Fibroblast of lung (primary cell): ENCODE measurements at regions not wholly inside any gene's neighbourhood (a gene's known extent, or its start where the extent isn't known, plus 50 kb on each side); places are given as distances from the start of the nearest gene placed in this dataset.

Experiments
- DNase-seq, 2 donors: peaks; one replicate each; pipeline versions ENCODE4 v3.0.0 to v3.0.0-alpha.2; 2010; ENCODE audit warnings: low read depth in 2 of 2
- H2AFZ ChIP-seq: 2 replicates; pipeline ENCODE4 v1.5.1; 2012; ENCODE audit warnings: low read length, control low read depth, inconsistent platforms
- H3K27ac ChIP-seq: 2 replicates; pipeline ENCODE4 v1.5.1; 2011; ENCODE audit warnings: low read length, control low read depth; ENCODE audit not compliant: insufficient read depth
- H3K27me3 ChIP-seq: 2 replicates; pipeline ENCODE4 v1.5.1; 2011; ENCODE audit warnings: mild to moderate bottlenecking, low read length; ENCODE audit not compliant: control insufficient read depth, insufficient read depth
- H3K36me3 ChIP-seq: 2 replicates; pipeline ENCODE4 v1.5.1; 2011; ENCODE audit warnings: low read length; ENCODE audit not compliant: control insufficient read depth, insufficient read depth
- H3K4me1 ChIP-seq: 2 replicates; pipeline ENCODE4 v1.5.1; 2011; ENCODE audit warnings: low read length; ENCODE audit not compliant: control insufficient read depth, insufficient read depth; ENCODE audit errors: extremely low read depth
- H3K4me2 ChIP-seq: 2 replicates; pipeline ENCODE4 v1.5.1; 2011; ENCODE audit warnings: low read length, control low read depth; ENCODE audit not compliant: insufficient read depth; ENCODE audit errors: extremely low read depth
- H3K4me3 ChIP-seq, 4 experiments: fragments of 200-600 bp in 1 of 4; sonication (generic) in 1 of 4; replicated peaks in 1 of 4; 2 replicates each; pipeline ENCODE4 v1.5.1; 2011 to 2016; ENCODE audit warnings: low read length in 4 of 4, low read depth in 3 of 4, mild to moderate bottlenecking in 3 of 4, control low read depth in 2 of 4, inconsistent platforms in 1 of 4, mixed read lengths in 1 of 4; ENCODE audit not compliant: insufficient read depth in 1 of 4; ENCODE audit errors: control extremely low read depth in 1 of 4
- H3K79me2 ChIP-seq: 2 replicates; pipeline ENCODE4 v1.5.1; 2012; ENCODE audit warnings: mild to moderate bottlenecking, low read length, inconsistent platforms; ENCODE audit not compliant: control insufficient read depth, insufficient read depth
- H3K9ac ChIP-seq: 2 replicates; pipeline ENCODE4 v1.5.1; 2011; ENCODE audit warnings: mild to moderate bottlenecking, low read length, control low read depth; ENCODE audit not compliant: insufficient read depth
- H3K9me3 ChIP-seq: 2 replicates; pipeline ENCODE4 v1.5.1; 2012; ENCODE audit warnings: low read depth, low read length; ENCODE audit not compliant: control insufficient read depth, insufficient read depth
- H4K20me1 ChIP-seq: 2 replicates; pipeline ENCODE4 v1.5.1; 2011; ENCODE audit warnings: low read length; ENCODE audit not compliant: control insufficient read depth, insufficient read depth; ENCODE audit errors: extremely low read depth
- CTCF ChIP-seq, 2 donors: IDR thresholded peaks in 1 of 2; conservative IDR thresholded peaks in 1 of 2; 1 replicate in 1 of 2; 2 replicates in 1 of 2; pipeline ENCODE4 v1.5.1; 2011 to 2012; ENCODE audit warnings: low read length in 2 of 2, control low read depth in 1 of 2, inconsistent platforms in 1 of 2, low read depth in 1 of 2, mild to moderate bottlenecking in 1 of 2
- EZH2 ChIP-seq: IDR thresholded peaks from 2 replicates; pipeline ENCODE4 v1.5.1; 2012; ENCODE audit warnings: low read length, control low read depth, mild to moderate bottlenecking; ENCODE audit errors: missing control alignments

DNA sequence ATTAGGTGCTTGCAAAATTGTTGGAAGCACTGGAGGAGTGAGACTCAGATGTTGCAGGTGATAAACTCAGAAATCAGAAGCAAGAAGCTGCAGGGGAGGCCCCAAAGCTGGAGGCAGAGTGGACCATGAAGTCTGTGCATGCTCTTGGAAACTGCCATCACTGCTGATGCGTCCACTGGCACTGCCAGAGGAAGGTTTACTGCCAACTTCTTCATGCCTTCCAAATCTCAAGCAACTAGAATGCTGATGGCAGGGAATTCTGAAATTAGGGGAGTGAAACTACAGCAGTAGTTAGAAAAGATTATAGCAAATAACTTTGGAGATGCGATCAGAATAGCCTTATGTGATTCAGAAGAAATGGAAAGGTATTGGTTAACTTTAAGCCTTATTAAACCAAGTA is 277.1 kb upstream of the SDK2 start:
- Histone ChIP-seq H3K9ac (no peak overlapping the region), H3K4me3 (no peak overlapping the region), H3K36me3 (no peaks in the 10 kb centered on the region), H3K9me3 (no peaks in the 10 kb centered on the region), H4K20me1 (no peaks in the 10 kb centered on the region), H3K27ac (no peak overlapping the region), H3K4me1 (no peaks in the 10 kb centered on the region), H3K79me2 (no peaks in the 10 kb centered on the region), H3K27me3 (no peaks in the 10 kb centered on the region), H3K4me2 (no peak overlapping the region), H2AFZ (no peak overlapping the region)
- no peak for DNase-seq
- no peak for TF ChIP-seq EZH2
- no peak for TF ChIP-seq CTCF (conservative IDR thresholded peaks at IDR 0.05 in 1 of 2, IDR thresholded peaks at IDR 0.05 in 1 of 2; ENCODE audit: low read depth in 1 of 2, low read length in 2 of 2)

GRCh38 chr17:73924114-73924908 is 279.2 kb upstream of the RPL38 start:
- H2AFZ ChIP-seq: no peak overlapping the region
- TF ChIP-seq EZH2 (no peak), CTCF (conservative IDR thresholded peaks at IDR 0.05 in 1 of 2, IDR thresholded peaks at IDR 0.05 in 1 of 2; ENCODE audit: low read depth in 1 of 2, low read length in 2 of 2) (no peak)
- H3K9ac ChIP-seq: no peak overlapping the region
- H3K4me3 ChIP-seq: no peak overlapping the region
- no peaks in the 10 kb centered on the region for H3K36me3 ChIP-seq
- no peak overlapping the region for H3K4me2 ChIP-seq
- H3K9me3 ChIP-seq: no peaks in the 10 kb centered on the region
- H3K79me2 ChIP-seq: no peaks in the 10 kb centered on the region
- no peaks in the 10 kb centered on the region for H3K4me1 ChIP-seq
- no peaks in the 10 kb centered on the region for H4K20me1 ChIP-seq
- no peaks in the 10 kb centered on the region for H3K27me3 ChIP-seq
- H3K27ac ChIP-seq: no peak overlapping the region
- no peak for DNase-seq

- Histone ChIP-seq H3K27me3 (no peaks in the 10 kb centered on the region), H3K4me2 (no peak overlapping the region)
These were observed 278.6 kb upstream of the RPL38 start for GRCh38 chr17:73924909-73925186.

More at GRCh38 chr17:73924909-73925186, 278.6 kb upstream of the RPL38 start:
- no peak overlapping the region for H3K4me3 ChIP-seq
- TF ChIP-seq CTCF (conservative IDR thresholded peaks at IDR 0.05 in 1 of 2, IDR thresholded peaks at IDR 0.05 in 1 of 2; ENCODE audit: low read depth in 1 of 2, low read length in 2 of 2): no peak
- no peak for TF ChIP-seq EZH2
- H3K9me3 ChIP-seq: no peaks in the 10 kb centered on the region
- H2AFZ ChIP-seq: no peak overlapping the region
- no peaks in the 10 kb centered on the region for H4K20me1 ChIP-seq
- H3K4me1 ChIP-seq: no peaks in the 10 kb centered on the region
- DNase-seq: no peak
- H3K36me3 ChIP-seq: no peaks in the 10 kb centered on the region
- H3K79me2 ChIP-seq: no peaks in the 10 kb centered on the region
- no peak overlapping the region for H3K27ac ChIP-seq
- H3K9ac ChIP-seq: no peak overlapping the region
